HCT116 (cell line): ENCODE measurements at regions not wholly inside any gene's neighbourhood (a gene's known extent, or its start where the extent isn't known, plus 50 kb on each side); places are given as distances from the start of the nearest gene placed in this dataset.

ENCODE experiments used
- CTCF ChIP-seq, 3 experiments: fragments of 200-600 bp in 1 of 3; sonication (generic) in 1 of 3; IDR thresholded peaks in 2 of 3; conservative IDR thresholded peaks in 1 of 3; 2 replicates each; pipeline ENCODE4 v1.5.1; 2012 to 2017; ENCODE audit warnings: low read depth in 2 of 3, low read length in 2 of 3, antibody characterized with exemption in 1 of 3, borderline replicate concordance in 1 of 3, control low read depth in 1 of 3, mild to moderate bottlenecking in 1 of 3, mixed read lengths in 1 of 3, mixed run types in 1 of 3, moderate library complexity in 1 of 3; ENCODE audit not compliant: insufficient read depth in 1 of 3
- EZH2phosphoT487 ChIP-seq: fragments of 200-600 bp; IDR thresholded peaks from 2 replicates; pipeline ENCODE4 v1.6.1; 2018; ENCODE audit warnings: antibody characterized with exemption, borderline replicate concordance
- POLR2A ChIP-seq: IDR thresholded peaks from 2 replicates; pipeline ENCODE4 v1.7.0; 2011; ENCODE audit warnings: borderline replicate concordance; ENCODE audit not compliant: insufficient read depth, insufficient read length; ENCODE audit errors: extremely low read depth
- TCF7L2 ChIP-seq: IDR thresholded peaks from 2 replicates; pipeline ENCODE4 v1.7.0; 2011; ENCODE audit warnings: borderline replicate concordance, inconsistent platforms; ENCODE audit not compliant: insufficient read depth, insufficient read length; ENCODE audit errors: extremely low read depth
- TF ChIP-seq, protein P1 (sequence below): IDR thresholded peaks from 2 replicates; pipeline ENCODE4 v1.6.1; 2011; ENCODE audit warnings: mild to moderate bottlenecking, low read length, moderate library complexity; ENCODE audit not compliant: insufficient replicate concordance; ENCODE audit errors: extremely low read depth
- TF ChIP-seq, protein P2 (sequence below): IDR thresholded peaks from 2 replicates; pipeline ENCODE4 v1.6.1; 2012; ENCODE audit warnings: low read depth

DNA sequence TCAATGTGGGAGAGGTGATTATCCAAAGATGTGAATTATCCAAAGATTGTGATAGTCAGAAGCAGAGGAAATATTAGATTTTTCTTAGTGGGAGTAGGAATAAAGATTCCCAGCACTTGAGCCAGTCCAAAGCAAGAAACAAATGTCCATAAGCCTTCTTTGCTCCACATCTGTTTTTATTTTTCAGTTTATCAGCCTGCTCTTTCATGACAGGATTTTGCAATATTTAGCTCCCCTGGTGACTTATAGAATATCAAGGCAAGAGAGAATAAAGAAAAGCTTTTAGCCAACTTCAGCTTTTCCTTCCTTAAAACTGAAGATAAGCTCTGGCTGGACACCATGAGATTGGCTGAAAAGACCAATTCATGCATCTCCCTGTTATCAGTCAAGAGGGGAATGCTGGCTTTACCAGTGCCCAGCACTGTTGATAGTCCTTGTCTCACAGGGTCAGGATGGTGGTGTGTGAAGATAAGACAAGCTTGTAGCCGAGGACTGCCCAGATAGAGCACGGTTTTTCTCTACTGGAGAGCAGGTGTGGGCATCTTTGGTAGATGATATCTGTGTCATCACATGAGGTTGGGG is 706.5 kb downstream of the KCNJ2 start:
- TF ChIP-seq CTCF (IDR thresholded peaks at IDR 0.05 in 2 of 3, conservative IDR thresholded peaks at IDR 0.05 in 1 of 3; ENCODE audit: borderline replicate concordance in 1 of 3, insufficient read depth in 1 of 3, low read depth in 2 of 3, low read length in 2 of 3): no peak
- TF ChIP-seq, protein P1, sequence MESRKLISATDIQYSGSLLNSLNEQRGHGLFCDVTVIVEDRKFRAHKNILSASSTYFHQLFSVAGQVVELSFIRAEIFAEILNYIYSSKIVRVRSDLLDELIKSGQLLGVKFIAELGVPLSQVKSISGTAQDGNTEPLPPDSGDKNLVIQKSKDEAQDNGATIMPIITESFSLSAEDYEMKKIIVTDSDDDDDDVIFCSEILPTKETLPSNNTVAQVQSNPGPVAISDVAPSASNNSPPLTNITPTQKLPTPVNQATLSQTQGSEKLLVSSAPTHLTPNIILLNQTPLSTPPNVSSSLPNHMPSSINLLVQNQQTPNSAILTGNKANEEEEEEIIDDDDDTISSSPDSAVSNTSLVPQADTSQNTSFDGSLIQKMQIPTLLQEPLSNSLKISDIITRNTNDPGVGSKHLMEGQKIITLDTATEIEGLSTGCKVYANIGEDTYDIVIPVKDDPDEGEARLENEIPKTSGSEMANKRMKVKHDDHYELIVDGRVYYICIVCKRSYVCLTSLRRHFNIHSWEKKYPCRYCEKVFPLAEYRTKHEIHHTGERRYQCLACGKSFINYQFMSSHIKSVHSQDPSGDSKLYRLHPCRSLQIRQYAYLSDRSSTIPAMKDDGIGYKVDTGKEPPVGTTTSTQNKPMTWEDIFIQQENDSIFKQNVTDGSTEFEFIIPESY: no peak
- TF ChIP-seq TCF7L2: no peak
- TF ChIP-seq POLR2A: no peak
- TF ChIP-seq, protein P2, sequence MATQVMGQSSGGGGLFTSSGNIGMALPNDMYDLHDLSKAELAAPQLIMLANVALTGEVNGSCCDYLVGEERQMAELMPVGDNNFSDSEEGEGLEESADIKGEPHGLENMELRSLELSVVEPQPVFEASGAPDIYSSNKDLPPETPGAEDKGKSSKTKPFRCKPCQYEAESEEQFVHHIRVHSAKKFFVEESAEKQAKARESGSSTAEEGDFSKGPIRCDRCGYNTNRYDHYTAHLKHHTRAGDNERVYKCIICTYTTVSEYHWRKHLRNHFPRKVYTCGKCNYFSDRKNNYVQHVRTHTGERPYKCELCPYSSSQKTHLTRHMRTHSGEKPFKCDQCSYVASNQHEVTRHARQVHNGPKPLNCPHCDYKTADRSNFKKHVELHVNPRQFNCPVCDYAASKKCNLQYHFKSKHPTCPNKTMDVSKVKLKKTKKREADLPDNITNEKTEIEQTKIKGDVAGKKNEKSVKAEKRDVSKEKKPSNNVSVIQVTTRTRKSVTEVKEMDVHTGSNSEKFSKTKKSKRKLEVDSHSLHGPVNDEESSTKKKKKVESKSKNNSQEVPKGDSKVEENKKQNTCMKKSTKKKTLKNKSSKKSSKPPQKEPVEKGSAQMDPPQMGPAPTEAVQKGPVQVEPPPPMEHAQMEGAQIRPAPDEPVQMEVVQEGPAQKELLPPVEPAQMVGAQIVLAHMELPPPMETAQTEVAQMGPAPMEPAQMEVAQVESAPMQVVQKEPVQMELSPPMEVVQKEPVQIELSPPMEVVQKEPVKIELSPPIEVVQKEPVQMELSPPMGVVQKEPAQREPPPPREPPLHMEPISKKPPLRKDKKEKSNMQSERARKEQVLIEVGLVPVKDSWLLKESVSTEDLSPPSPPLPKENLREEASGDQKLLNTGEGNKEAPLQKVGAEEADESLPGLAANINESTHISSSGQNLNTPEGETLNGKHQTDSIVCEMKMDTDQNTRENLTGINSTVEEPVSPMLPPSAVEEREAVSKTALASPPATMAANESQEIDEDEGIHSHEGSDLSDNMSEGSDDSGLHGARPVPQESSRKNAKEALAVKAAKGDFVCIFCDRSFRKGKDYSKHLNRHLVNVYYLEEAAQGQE: no peak
- TF ChIP-seq EZH2phosphoT487: no peak
